MM.1S (cell line): ENCODE measurements at regions not wholly inside any gene's neighbourhood (a gene's known extent, or its start where the extent isn't known, plus 50 kb on each side); places are given as distances from the start of the nearest gene placed in this dataset.

Experiments
- CTCF ChIP-seq: fragments of 300-600 bp; sonication (generic); IDR thresholded peaks from 2 replicates; pipeline ENCODE4 v1.5.1; 2016; ENCODE audit warnings: antibody characterized with exemption, low read length, mixed read lengths
- EZH2 ChIP-seq: fragments of 300-600 bp; sonication (generic); optimal IDR thresholded peaks from 2 replicates; pipeline ENCODE3; 2017; ENCODE audit warnings: low read depth, mild to moderate bottlenecking, antibody characterized with exemption, low read length, mixed read lengths
- EZH2phosphoT487 ChIP-seq: fragments of 300-600 bp; sonication (generic); IDR thresholded peaks from 2 replicates; pipeline ENCODE4 v1.6.1; 2018; ENCODE audit warnings: antibody characterized with exemption, low read length

GRCh38 chr15:87563869-87564268 lies 692.7 kb downstream of the NTRK3 start:
- TF ChIP-seq CTCF, result no peak
- no peak for TF ChIP-seq EZH2
- no peak for TF ChIP-seq EZH2phosphoT487
